HK-2 (cell line): ENCODE measurements at regions not wholly inside any gene's neighbourhood (a gene's known extent, or its start where the extent isn't known, plus 50 kb on each side); places are given as distances from the start of the nearest gene placed in this dataset.

Source experiments
- DNase-seq: peaks from one replicate; pipeline ENCODE4 v3.0.0-alpha.2; 2018; ENCODE audit not compliant: unreplicated experiment

DNA sequence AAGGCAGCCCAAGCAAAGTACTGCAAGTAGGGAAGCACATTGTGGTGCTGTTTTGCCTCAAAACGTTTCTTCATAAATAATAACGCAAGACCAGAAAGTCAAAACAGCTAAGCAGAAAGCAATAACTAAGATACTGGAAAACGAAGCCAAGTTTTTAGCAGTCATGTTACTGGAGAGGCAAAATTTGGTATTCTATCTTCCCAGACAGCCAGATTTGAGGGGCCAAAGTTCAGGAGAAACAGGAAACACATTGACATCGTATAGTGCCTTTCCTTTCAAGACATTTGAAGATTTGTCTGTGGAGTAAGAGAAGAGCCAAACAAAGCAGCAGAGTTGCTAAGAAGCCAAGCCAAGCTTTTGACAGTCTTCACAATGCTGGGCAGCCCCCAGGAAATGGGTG is 843.6 kb upstream of the NECTIN3 start:
- DNase-seq, result no peak

GRCh38 chr3:110234831-110235230 is 836.8 kb upstream of the NECTIN3 start:
- DNase-seq, result no peak

GRCh38 chr3:110236976-110237610 is 834.5 kb upstream of the NECTIN3 start:
- DNase-seq, result no peak

- DNase-seq, result no peak
Measured at GRCh38 chr3:110243081-110243480, 828.5 kb upstream of the NECTIN3 start.

- no peak for DNase-seq
Measured at GRCh38 chr3:110246796-110247376, 824.7 kb upstream of the NECTIN3 start.

- DNase-seq, result no peak
Measured at GRCh38 chr3:110248666-110249065, 823.0 kb upstream of the NECTIN3 start.

DNA sequence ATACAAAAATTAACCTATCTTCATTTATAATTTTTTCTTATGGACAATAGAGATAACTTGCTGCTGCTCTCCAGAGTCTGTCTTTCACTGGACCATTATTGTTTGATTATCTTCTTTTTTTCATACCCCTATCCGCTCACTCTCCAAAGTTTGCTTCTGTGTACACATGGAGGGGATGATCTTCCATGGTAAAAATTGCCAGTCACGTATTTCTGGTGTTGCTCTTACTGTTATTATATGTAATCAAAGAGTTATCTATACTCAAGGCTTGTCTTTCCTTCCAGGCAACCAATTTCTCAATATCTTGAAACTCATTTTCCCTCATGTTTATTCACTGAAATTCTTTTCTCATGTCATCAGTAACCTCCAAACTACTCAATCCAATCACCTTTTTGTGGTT is 817.8 kb upstream of the NECTIN3 start:
- no peak for DNase-seq

GRCh38 chr3:110254591-110254990 is 817.0 kb upstream of the NECTIN3 start:
- no peak for DNase-seq

DNA sequence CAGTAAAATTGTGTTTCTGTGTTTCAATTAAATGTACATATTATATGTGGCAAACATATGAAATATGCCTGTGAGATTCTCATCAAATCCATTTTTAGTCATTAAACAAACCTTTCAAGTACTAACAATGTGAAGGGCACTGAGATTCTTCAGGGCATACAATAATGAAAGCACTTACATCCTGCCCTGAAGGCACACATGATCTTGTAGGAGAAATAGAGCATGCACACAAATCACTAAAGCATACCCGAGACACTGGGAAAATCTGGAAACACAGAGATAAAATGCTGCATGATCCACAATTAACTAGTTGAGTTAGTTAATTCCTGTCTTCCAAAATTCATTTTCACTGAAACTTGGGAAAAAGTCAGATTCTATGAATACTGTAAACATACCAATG is 810.5 kb upstream of the NECTIN3 start:
- no peak for DNase-seq

DNA sequence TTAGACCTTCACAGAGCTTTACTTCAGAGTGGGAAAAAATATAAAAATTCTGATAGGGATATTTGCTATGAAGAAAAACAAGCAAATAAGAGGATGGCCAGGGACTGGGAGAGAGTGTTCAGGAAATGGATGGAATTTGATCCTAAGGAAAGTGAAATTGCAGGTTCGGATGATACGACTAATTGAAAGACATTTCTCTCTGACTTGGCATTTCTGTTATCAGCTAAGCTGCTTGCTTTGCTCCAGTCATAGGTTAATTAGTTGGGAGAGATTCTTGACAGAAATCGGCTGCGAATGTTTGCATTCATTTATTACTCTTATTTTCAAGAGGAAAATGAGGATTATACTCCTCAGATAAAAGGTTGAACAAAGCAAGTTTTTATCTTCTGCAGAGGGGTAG is 808.7 kb upstream of the NECTIN3 start:
- no peak for DNase-seq

GRCh38 chr3:110265302-110265701 is 806.3 kb upstream of the NECTIN3 start:
- no peak for DNase-seq

- no peak for DNase-seq
Measured at GRCh38 chr3:110267304-110267845, 804.2 kb upstream of the NECTIN3 start.

DNA sequence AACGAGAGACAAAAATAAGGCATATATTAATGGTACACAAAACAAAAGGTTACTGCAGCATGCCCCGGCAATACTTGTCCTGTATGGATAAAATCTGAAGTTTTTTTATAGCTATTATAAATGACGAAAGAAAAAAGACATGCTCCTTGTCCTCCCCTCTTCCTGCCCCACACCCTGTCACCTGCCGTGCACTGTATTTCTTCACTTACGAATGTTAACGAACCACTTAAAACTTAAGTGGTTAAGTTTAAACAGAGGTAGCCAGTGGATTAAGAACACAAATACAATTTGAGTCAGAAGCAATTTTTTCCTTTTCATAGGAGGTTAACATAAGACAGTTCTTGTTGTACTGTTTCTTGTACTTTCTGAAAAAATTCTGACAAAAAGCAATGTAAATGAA is 799.1 kb upstream of the NECTIN3 start:
- no peak for DNase-seq

DNA sequence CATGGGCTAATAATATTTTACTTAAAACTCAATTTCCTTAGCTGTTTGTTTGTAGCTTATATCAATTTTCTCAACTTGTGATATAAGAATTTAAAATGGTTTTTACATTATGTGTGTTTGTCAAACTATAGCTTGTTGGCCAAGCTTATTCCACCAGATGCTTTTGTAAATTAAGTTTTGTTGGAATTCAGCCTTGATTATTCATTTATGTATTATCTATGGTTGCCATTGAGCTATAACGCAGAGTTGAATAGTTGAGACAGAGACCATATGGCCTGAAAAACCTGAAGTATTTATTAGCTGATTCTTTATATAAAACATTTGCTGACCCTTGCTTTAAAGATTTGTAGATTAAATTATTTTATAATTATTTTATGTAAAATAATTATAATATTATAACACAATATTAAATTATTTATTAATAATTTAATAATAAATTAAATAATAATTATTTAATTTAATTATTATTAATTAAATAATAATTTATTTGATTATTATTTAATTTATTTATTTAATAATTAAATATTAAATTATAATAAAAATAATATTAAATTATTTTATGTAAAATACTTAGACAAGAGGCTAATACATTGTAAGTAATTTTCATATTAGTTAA is 779.6 kb upstream of the NECTIN3 start:
- DNase-seq, result no peak

DNA sequence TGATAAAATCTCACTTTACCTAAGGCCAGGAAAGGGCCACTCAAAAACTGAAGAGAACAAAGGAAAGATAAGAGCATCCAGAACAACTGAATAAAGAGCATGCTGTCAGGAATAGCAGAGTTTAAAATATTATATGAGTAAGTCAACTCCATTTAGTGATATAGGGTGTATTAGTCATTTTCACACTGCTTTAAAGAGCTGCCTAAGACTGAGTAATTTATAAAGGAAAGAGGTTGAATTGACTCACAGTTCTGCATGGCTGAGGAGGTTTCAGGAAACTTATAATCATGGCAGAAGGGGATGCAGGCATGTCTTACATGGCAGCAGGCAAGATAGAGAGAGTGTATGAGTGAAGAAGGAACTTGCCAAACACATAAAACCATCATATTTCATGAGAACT is 778.0 kb upstream of the NECTIN3 start:
- no peak for DNase-seq

DNA sequence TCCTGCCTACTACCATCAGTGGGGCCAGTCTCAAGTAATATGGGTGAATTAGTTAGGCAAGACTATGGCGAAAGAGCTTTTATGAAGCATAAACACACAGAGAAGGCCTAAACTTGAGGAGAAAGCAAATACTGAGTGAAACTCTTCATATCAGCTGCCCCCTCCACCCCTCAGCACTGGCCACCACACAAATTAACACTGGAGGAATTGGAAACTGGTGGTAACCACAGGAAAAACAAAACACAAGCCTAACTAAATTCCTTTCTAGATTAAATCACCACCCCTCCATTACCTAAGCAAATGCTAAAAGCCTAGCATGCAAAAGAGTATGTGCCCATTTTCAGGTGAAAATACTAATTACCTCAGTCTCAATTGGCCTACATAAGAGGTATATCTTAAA is 774.7 kb upstream of the NECTIN3 start:
- no peak for DNase-seq

- DNase-seq, result no peak
Measured at GRCh38 chr3:110301781-110302180, 769.8 kb upstream of the NECTIN3 start.

- DNase-seq, result no peak
Measured at GRCh38 chr3:110307065-110307809, 764.4 kb upstream of the NECTIN3 start.

DNA sequence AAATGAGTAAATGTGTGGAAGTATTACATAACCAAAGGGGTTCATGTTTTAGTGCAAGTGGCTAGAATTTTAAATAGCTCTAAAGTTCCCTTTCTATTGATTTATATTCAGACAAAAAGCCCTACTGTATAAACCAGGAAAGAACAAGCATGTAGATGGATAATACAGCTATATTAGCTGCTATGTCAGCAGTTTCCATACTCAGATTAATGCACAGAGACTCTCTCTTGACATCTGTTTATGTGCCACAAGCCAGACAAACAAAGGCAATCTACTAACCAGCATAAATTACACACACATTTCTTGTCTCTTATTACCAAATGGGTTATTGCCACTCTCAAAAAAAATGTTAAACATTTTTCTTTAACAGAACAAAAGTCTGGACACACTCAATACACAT is 760.1 kb upstream of the NECTIN3 start:
- DNase-seq, result no peak

DNA sequence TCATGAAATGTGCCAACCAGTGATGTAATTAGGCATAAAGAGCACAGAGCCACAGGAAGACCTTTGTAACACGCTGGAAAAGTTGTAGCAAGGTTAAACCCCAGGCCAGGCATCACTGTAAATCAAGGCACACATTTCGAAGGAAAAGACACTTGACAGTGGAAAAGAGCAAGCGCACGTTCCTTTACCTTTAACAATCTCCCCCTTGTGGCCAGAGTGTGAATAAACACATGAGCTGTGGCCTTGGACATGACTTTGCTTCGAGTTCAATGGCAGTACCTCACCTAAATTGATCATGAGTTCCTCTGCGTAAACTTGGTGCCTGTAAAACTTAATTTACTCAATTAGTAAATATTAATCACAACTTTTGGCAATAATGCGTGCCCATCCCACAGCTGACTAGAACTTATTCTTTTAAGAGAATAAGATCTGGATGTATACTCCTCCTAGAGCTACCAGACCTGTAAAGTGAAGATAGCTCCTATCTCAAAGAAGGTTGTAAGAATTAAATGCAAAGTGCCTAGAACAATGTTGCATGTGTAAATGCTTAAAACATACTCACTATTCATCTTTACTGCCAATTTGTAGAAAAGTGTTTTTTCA is 757.0 kb upstream of the NECTIN3 start:
- peak; percentile 36 for DNase-seq

GRCh38 chr3:110318108-110318507 is 753.5 kb upstream of the NECTIN3 start:
- DNase-seq, result no peak

GRCh38 chr3:110323349-110323748 is 748.3 kb upstream of the NECTIN3 start:
- DNase-seq, result no peak
